ENCODE measurements at regions not wholly inside any gene's neighbourhood (a gene's known extent, or its start where the extent isn't known, plus 50 kb on each side); places are given as distances from the start of the nearest gene placed in this dataset.

DNA sequence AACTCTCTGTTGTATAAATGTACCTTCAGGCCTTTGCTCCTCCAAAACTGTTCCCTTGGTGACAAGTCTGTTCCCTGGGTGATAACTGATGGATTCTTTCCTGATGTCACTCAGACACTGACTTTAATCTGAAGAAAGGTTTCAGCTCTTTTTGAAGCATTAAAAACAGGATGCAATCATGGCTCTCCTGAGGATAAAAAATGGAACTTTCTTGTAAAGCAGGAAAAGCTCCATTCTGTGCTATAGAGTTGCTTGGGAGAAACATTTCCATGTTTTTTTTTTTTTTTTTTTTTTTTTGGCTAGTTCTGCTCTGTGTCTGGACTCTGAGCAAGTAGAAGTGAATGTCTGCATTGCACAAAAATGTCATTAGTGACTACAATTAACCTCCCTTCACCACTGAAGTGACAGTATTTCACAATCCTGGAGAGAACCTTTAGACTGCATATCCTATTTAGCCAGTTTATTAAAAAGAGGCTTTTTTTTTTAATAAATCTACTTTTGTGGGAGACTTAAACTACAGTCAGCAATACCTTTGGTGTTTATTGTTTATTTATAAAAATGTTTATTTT, 101.7 kb upstream of the PRMT6 start:
- TF ChIP-seq CTCF (IDR thresholded peaks at IDR 0.05 in 2 of 3, conservative IDR thresholded peaks at IDR 0.05 in 1 of 3; ENCODE audit: control insufficient read depth in 2 of 3, extremely low read depth in 1 of 3, insufficient read depth in 1 of 3, low read depth in 3 of 3, low read length in 3 of 3) (no peak), CEBPB (IDR thresholded peaks at IDR 0.05; ENCODE audit: borderline replicate concordance in 1 of 2, low read depth in 2 of 2, low read length in 2 of 2) (no peak), RFX5 (IDR thresholded peaks at IDR 0.05; ENCODE audit: low read depth, low read length) (no peak), USF2 (IDR thresholded peaks at IDR 0.05; ENCODE audit: borderline replicate concordance, low read depth, low read length) (no peak), EP300 (IDR thresholded peaks at IDR 0.05; ENCODE audit: borderline replicate concordance in 1 of 2, control insufficient read depth in 1 of 2, low read depth in 2 of 2, low read length in 2 of 2) (no peak), POLR2A (IDR thresholded peaks at IDR 0.05; ENCODE audit: low read depth, low read length) (no peak), MYC (IDR thresholded peaks at IDR 0.05; ENCODE audit: insufficient read depth, insufficient read length, insufficient replicate concordance, low read length, severe bottlenecking) (no peak), YY1 (IDR thresholded peaks at IDR 0.05; ENCODE audit: low read depth, low read length) (no peak), POLR2AphosphoS2 (IDR thresholded peaks at IDR 0.05; ENCODE audit: low read depth, low read length) (no peak), ZNF24 (IDR thresholded peaks at IDR 0.05) (no peak), BACH1 (IDR thresholded peaks at IDR 0.05; ENCODE audit: borderline replicate concordance) (no peak)
- TF ChIP-seq, protein P1, sequence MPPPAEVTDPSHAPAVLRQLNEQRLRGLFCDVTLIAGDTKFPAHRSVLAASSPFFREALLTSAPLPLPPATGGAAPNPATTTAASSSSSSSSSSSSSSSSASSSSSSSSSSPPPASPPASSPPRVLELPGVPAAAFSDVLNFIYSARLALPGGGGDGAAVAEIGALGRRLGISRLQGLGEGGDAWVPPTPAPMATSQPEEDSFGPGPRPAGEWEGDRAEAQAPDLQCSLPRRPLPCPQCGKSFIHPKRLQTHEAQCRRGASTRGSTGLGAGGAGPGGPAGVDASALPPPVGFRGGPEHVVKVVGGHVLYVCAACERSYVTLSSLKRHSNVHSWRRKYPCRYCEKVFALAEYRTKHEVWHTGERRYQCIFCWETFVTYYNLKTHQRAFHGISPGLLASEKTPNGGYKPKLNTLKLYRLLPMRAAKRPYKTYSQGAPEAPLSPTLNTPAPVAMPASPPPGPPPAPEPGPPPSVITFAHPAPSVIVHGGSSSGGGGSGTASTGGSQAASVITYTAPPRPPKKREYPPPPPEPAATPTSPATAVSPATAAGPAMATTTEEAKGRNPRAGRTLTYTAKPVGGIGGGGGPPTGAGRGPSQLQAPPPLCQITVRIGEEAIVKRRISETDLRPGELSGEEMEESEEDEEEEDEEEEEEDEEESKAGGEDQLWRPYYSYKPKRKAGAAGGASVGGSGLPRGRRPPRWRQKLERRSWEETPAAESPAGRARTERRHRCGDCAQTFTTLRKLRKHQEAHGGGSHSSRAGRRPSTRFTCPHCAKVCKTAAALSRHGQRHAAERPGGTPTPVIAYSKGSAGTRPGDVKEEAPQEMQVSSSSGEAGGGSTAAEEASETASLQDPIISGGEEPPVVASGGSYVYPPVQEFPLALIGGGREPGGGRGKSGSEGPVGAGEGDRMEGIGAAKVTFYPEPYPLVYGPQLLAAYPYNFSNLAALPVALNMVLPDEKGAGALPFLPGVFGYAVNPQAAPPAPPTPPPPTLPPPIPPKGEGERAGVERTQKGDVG (CRISPR knock-in tag; IDR thresholded peaks at IDR 0.05), result no peak
- TF ChIP-seq, protein P2, sequence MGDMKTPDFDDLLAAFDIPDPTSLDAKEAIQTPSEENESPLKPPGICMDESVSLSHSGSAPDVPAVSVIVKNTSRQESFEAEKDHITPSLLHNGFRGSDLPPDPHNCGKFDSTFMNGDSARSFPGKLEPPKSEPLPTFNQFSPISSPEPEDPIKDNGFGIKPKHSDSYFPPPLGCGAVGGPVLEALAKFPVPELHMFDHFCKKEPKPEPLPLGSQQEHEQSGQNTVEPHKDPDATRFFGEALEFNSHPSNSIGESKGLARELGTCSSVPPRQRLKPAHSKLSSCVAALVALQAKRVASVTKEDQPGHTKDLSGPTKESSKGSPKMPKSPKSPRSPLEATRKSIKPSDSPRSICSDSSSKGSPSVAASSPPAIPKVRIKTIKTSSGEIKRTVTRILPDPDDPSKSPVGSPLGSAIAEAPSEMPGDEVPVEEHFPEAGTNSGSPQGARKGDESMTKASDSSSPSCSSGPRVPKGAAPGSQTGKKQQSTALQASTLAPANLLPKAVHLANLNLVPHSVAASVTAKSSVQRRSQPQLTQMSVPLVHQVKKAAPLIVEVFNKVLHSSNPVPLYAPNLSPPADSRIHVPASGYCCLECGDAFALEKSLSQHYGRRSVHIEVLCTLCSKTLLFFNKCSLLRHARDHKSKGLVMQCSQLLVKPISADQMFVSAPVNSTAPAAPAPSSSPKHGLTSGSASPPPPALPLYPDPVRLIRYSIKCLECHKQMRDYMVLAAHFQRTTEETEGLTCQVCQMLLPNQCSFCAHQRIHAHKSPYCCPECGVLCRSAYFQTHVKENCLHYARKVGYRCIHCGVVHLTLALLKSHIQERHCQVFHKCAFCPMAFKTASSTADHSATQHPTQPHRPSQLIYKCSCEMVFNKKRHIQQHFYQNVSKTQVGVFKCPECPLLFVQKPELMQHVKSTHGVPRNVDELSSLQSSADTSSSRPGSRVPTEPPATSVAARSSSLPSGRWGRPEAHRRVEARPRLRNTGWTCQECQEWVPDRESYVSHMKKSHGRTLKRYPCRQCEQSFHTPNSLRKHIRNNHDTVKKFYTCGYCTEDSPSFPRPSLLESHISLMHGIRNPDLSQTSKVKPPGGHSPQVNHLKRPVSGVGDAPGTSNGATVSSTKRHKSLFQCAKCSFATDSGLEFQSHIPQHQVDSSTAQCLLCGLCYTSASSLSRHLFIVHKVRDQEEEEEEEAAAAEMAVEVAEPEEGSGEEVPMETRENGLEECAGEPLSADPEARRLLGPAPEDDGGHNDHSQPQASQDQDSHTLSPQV (IDR thresholded peaks at IDR 0.05), result no peak

Data from GM12878 (cell line).